BE2C (cell line): ENCODE measurements at regions not wholly inside any gene's neighbourhood (a gene's known extent, or its start where the extent isn't known, plus 50 kb on each side); places are given as distances from the start of the nearest gene placed in this dataset.

Experiments used
- DNase-seq: peaks from one replicate; pipeline ENCODE4 v3.0.0-alpha.2; 2020
- H3K27me3 ChIP-seq: fragments of 250-450 bp; sonication (Bioruptor Pico); 2 replicates; pipeline ENCODE4 v1.5.1; 2020; ENCODE audit warnings: mild to moderate bottlenecking
- H3K36me3 ChIP-seq: fragments of 250-450 bp; sonication (Bioruptor Pico); 2 replicates; pipeline ENCODE4 v1.5.1; 2020; ENCODE audit warnings: mild to moderate bottlenecking
- H3K4me1 ChIP-seq: fragments of 250-450 bp; sonication (Bioruptor Pico); 2 replicates; pipeline ENCODE4 v1.5.1; 2020
- H3K4me3 ChIP-seq: 2 replicates; pipeline ENCODE4 v1.5.1; 2011; ENCODE audit warnings: low read depth, low read length
- H3K9me3 ChIP-seq: fragments of 250-450 bp; sonication (Bioruptor Pico); 2 replicates; pipeline ENCODE4 v1.5.1; 2020
- CTCF ChIP-seq: IDR thresholded peaks from 2 replicates; pipeline ENCODE4 v1.5.1; 2012; ENCODE audit warnings: mild to moderate bottlenecking, low read depth, low read length

- H3K4me1 ChIP-seq = no peaks in the 10 kb centered on the region
- H3K9me3 ChIP-seq = no peaks in the 10 kb centered on the region; the same call in 1 of the 2 replicates
- H3K27me3 ChIP-seq = no peaks in the 10 kb centered on the region
- H3K36me3 ChIP-seq = no peaks in the 10 kb centered on the region
- H3K4me3 ChIP-seq = no peak overlapping the region
- TF ChIP-seq CTCF = no peak
- no peak for DNase-seq
These were observed 62.9 kb upstream of the OXGR1 start for GRCh38 chr13:97057176-97057575.

- Histone ChIP-seq H3K27me3 (no peaks in the 10 kb centered on the region), H3K9me3 (no peaks in the 10 kb centered on the region; the same call in 1 of the 2 replicates), H3K36me3 (no peaks in the 10 kb centered on the region), H3K4me3 (no peak overlapping the region), H3K4me1 (no peaks in the 10 kb centered on the region)
- DNase-seq = no peak
- no peak for TF ChIP-seq CTCF
These were observed 64.1 kb upstream of the OXGR1 start for GRCh38 chr13:97058391-97058790.

GRCh38 chr13:97058926-97059325, 64.7 kb upstream of the OXGR1 start:
- Histone ChIP-seq H3K4me3 (no peak overlapping the region), H3K9me3 (no peaks in the 10 kb centered on the region; the same call in 1 of the 2 replicates), H3K27me3 (no peaks in the 10 kb centered on the region), H3K4me1 (no peaks in the 10 kb centered on the region), H3K36me3 (no peaks in the 10 kb centered on the region)
- DNase-seq = no peak
- TF ChIP-seq CTCF = no peak

- no peak; the same call in 1 of the 2 replicates for TF ChIP-seq CTCF
- no peak for DNase-seq
- Histone ChIP-seq H3K4me3 (no peak overlapping the region), H3K27me3 (no peaks in the 10 kb centered on the region), H3K36me3 (no peaks in the 10 kb centered on the region), H3K4me1 (no peaks in the 10 kb centered on the region), H3K9me3 (no peaks in the 10 kb centered on the region)
These were observed 73.0 kb upstream of the OXGR1 start for GRCh38 chr13:97067017-97067895.

GRCh38 chr13:97068151-97068550, 73.9 kb upstream of the OXGR1 start:
- Histone ChIP-seq H3K36me3 (no peaks in the 10 kb centered on the region), H3K4me1 (no peaks in the 10 kb centered on the region), H3K9me3 (no peaks in the 10 kb centered on the region), H3K4me3 (no peak overlapping the region), H3K27me3 (no peaks in the 10 kb centered on the region)
- no peak for DNase-seq
- no peak for TF ChIP-seq CTCF
